Stimulated activated memory B cell treated with anti-CD40 and anti-IgM and Interleukin-4, amounts not matched to agents 10 μg/mL and 1 μg/mL and 100 μg/mL, for 72 hours (primary cell): ENCODE measurements at regions not wholly inside any gene's neighbourhood (a gene's known extent, or its start where the extent isn't known, plus 50 kb on each side); places are given as distances from the start of the nearest gene placed in this dataset.

Experiments
- ATAC-seq: fragments of 150-1000 bp; cut with Tn5 transposase; 2 replicates; pipeline ENCODE4 v1.10.0; 2021
- H3K27ac Mint-ChIP-seq: one replicate; pipeline ENCODE4 v1.8.0; 2022; ENCODE audit warnings: mild to moderate bottlenecking, mixed read lengths
- H3K27me3 Mint-ChIP-seq: one replicate; pipeline ENCODE4 v1.8.0; 2022; ENCODE audit warnings: mixed read lengths
- H3K36me3 Mint-ChIP-seq: one replicate; pipeline ENCODE4 v1.8.0; 2022; ENCODE audit warnings: mixed read lengths
- H3K4me1 Mint-ChIP-seq: one replicate; pipeline ENCODE4 v1.8.0; 2022; ENCODE audit warnings: mixed read lengths
- H3K4me3 Mint-ChIP-seq: one replicate; pipeline ENCODE4 v1.8.0; 2022; ENCODE audit warnings: mild to moderate bottlenecking, moderate library complexity, mixed read lengths
- H3K9me3 Mint-ChIP-seq: one replicate; pipeline ENCODE4 v1.8.0; 2022; ENCODE audit warnings: mixed read lengths

GRCh38 chr2:80863147-80863714, 558.7 kb upstream of the LRRTM1 start:
- Mint-ChIP-seq H3K4me3 (no peak overlapping the region), H3K36me3 (no peaks in the 10 kb centered on the region), H3K27me3 (no peaks in the 10 kb centered on the region), H3K9me3 (peaks cover 2% of the 10 kb centered on the region), H3K27ac (no peak overlapping the region), H3K4me1 (no peaks in the 10 kb centered on the region)
- ATAC-seq = no peak

- no peak for ATAC-seq
- H3K9me3 Mint-ChIP-seq = no peaks in the 10 kb centered on the region
- H3K27me3 Mint-ChIP-seq = no peaks in the 10 kb centered on the region
- H3K36me3 Mint-ChIP-seq = no peaks in the 10 kb centered on the region
- no peak overlapping the region for H3K27ac Mint-ChIP-seq
- no peaks in the 10 kb centered on the region for H3K4me1 Mint-ChIP-seq
- H3K4me3 Mint-ChIP-seq = no peak overlapping the region
These were observed 554.4 kb upstream of the LRRTM1 start for GRCh38 chr2:80858965-80859364.

DNA sequence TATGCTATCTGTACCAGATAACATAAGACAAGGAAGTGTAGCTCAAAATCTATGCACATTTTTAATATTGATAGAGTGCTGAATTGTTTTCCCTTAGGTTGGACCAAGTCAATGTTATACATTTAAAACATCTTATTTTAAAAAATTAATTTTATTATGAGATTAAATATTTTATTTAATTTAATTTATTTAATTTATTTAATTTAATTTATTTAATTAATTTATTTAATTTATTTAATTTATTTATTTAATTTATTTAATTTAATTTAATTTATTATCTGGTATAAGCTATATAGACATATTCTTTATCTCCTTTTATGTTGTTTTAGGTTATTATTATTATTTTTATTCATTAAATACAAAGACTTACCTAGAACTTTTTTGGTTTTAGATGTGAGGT, 551.7 kb upstream of the LRRTM1 start:
- Mint-ChIP-seq H3K9me3 (no peaks in the 10 kb centered on the region), H3K36me3 (no peaks in the 10 kb centered on the region), H3K27ac (no peak overlapping the region), H3K4me1 (no peaks in the 10 kb centered on the region), H3K27me3 (no peaks in the 10 kb centered on the region), H3K4me3 (no peak overlapping the region)
- ATAC-seq = no peak

DNA sequence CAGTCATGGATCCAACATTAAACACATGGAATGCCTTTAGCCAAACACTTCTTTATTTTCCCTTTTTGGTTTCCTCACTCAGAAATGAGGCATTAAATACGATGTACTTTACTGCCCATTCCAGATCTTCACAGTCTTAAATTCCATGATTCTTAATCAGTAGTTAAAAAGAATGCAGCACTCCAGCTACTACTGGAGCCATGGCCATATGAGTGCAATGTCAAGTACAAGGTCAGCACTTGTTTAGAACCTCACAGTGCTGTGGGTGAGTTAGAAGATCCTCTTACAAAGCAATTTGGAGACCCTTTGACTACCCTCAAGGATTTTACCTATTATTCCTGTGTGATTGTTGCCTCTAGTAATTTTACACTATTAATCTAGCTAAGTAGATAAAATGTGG, 550.3 kb upstream of the LRRTM1 start:
- Mint-ChIP-seq H3K4me1 (no peaks in the 10 kb centered on the region), H3K27me3 (no peaks in the 10 kb centered on the region), H3K27ac (no peak overlapping the region), H3K9me3 (no peaks in the 10 kb centered on the region), H3K36me3 (no peaks in the 10 kb centered on the region), H3K4me3 (no peak overlapping the region)
- ATAC-seq = no peak

GRCh38 chr2:80852808-80853139, 548.2 kb upstream of the LRRTM1 start:
- Mint-ChIP-seq H3K9me3 (no peaks in the 10 kb centered on the region), H3K4me1 (no peaks in the 10 kb centered on the region), H3K27ac (no peak overlapping the region), H3K36me3 (no peaks in the 10 kb centered on the region), H3K4me3 (no peak overlapping the region), H3K27me3 (no peaks in the 10 kb centered on the region)
- no peak for ATAC-seq

DNA sequence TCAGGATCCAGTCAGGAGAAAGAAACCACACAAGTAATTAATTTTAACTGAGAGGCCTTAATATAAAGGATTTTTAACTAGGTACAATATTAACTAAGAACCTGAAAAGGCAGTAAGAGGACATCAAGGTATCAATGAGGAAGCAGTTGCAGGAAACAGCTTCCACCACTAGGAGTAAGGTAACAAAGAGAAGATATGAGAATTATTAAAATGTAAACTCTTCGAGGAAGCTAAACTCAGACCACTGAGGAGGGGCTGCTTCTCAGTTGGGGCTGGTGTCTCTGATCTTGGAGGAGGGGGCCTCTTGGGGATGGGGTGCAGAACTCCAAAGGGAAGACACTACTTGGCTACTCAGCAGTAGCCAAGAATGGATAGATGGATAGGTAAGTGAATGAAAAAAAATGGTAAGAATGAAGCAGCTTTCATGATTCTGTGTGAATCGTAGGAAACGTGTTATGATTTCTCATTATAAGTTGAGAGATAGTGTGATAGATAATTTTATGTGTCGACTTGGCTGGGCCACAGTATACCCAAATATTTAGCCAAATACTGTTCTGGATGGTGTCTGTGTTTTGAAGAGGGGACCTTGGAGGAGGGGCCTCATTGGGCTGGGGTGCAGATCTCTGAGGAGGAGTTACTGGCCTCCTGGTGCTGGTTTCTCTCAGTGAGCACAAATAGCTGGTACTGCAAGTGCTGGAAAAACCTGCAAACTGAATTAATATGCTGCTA, 547.7 kb upstream of the LRRTM1 start:
- Mint-ChIP-seq H3K27ac (no peak overlapping the region), H3K36me3 (no peaks in the 10 kb centered on the region), H3K27me3 (no peaks in the 10 kb centered on the region), H3K4me3 (no peak overlapping the region), H3K4me1 (no peaks in the 10 kb centered on the region), H3K9me3 (no peaks in the 10 kb centered on the region)
- no peak for ATAC-seq

- no peak overlapping the region for H3K4me3 Mint-ChIP-seq
- no peaks in the 10 kb centered on the region for H3K4me1 Mint-ChIP-seq
- no peak for ATAC-seq
These were observed 526.3 kb upstream of the LRRTM1 start for GRCh38 chr2:80830891-80831290.

DNA sequence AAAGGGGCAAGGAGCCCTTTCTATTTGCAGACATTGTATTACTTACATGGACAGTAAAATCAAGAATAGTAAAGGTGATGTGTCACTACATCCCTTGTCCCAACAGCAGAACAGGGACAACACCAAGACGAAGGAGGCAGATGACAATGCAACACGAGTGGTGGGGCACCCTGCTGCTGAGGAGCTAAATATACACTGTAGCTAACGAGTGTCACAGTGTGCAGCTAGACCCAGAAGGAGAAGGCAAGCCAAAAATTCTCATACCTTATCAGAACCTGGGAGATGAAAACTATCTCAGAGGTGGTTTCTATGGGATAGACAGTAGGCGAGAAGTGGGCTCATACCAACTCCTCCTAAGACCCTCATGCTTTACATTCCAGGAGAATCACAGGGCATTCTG, 518.4 kb upstream of the LRRTM1 start:
- Mint-ChIP-seq H3K36me3 (no peaks in the 10 kb centered on the region), H3K9me3 (peaks cover 6% of the 10 kb centered on the region), H3K4me1 (no peaks in the 10 kb centered on the region), H3K27me3 (no peaks in the 10 kb centered on the region), H3K4me3 (no peak overlapping the region), H3K27ac (no peak overlapping the region)
- ATAC-seq = no peak

More at GRCh38 chr2:80830891-80831290, 526.3 kb upstream of the LRRTM1 start:
- Mint-ChIP-seq H3K36me3 (no peaks in the 10 kb centered on the region), H3K27ac (no peak overlapping the region), H3K9me3 (peaks cover 6% of the 10 kb centered on the region), H3K27me3 (no peaks in the 10 kb centered on the region)

- H3K27ac Mint-ChIP-seq = no peak overlapping the region
- H3K36me3 Mint-ChIP-seq = no peaks in the 10 kb centered on the region
- ATAC-seq = no peak
- peaks cover 12% of the 10 kb centered on the region for H3K9me3 Mint-ChIP-seq
- H3K27me3 Mint-ChIP-seq = no peaks in the 10 kb centered on the region
- no peaks in the 10 kb centered on the region for H3K4me1 Mint-ChIP-seq
- no peak overlapping the region for H3K4me3 Mint-ChIP-seq
These were observed 510.7 kb upstream of the LRRTM1 start for GRCh38 chr2:80815259-80815658.

- H3K4me3 Mint-ChIP-seq = no peak overlapping the region
- no peaks in the 10 kb centered on the region for H3K27me3 Mint-ChIP-seq
- no peaks in the 10 kb centered on the region for H3K36me3 Mint-ChIP-seq
- H3K9me3 Mint-ChIP-seq = peaks cover 10% of the 10 kb centered on the region
- no peak for ATAC-seq
- H3K27ac Mint-ChIP-seq = no peak overlapping the region
- no peaks in the 10 kb centered on the region for H3K4me1 Mint-ChIP-seq
These were observed 482.0 kb upstream of the LRRTM1 start for GRCh38 chr2:80786584-80786983.

GRCh38 chr2:80778704-80779103, 474.2 kb upstream of the LRRTM1 start:
- peaks cover 7% of the 10 kb centered on the region for H3K9me3 Mint-ChIP-seq
- H3K36me3 Mint-ChIP-seq = no peaks in the 10 kb centered on the region

GRCh38 chr2:80748592-80748991, 444.0 kb upstream of the LRRTM1 start:
- Mint-ChIP-seq H3K27me3 (no peaks in the 10 kb centered on the region), H3K36me3 (no peaks in the 10 kb centered on the region), H3K9me3 (peaks cover 11% of the 10 kb centered on the region), H3K4me3 (no peak overlapping the region), H3K4me1 (no peaks in the 10 kb centered on the region), H3K27ac (no peak overlapping the region)
- no peak for ATAC-seq

More at GRCh38 chr2:80778704-80779103, 474.2 kb upstream of the LRRTM1 start:
- Mint-ChIP-seq H3K4me1 (no peaks in the 10 kb centered on the region), H3K27ac (no peak overlapping the region), H3K27me3 (no peaks in the 10 kb centered on the region), H3K4me3 (no peak overlapping the region)
- no peak for ATAC-seq

GRCh38 chr2:80737047-80737446, 432.5 kb upstream of the LRRTM1 start:
- H3K9me3 Mint-ChIP-seq = peaks cover 14% of the 10 kb centered on the region
- H3K4me1 Mint-ChIP-seq = no peaks in the 10 kb centered on the region
- H3K36me3 Mint-ChIP-seq = no peaks in the 10 kb centered on the region
- H3K27me3 Mint-ChIP-seq = no peaks in the 10 kb centered on the region
- no peak overlapping the region for H3K27ac Mint-ChIP-seq
- no peak overlapping the region for H3K4me3 Mint-ChIP-seq
- ATAC-seq = no peak

DNA sequence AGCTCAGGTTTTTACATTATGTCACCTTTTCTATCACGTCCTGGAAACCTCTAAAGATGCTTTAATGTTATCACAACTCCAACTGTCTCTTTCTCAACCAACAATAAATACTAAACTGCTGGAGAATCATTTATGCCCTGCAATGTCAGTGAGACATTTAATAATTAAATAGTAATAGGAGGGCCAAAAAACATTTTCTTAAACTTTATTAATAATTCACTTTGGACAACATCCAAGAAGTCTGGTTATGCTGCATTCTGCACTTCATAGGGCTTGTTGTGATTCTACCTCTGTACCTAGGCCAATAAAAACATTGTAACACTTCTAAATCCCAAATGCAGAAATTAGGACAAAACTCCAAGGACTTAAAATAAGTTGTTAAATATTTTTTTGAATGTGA, 420.4 kb upstream of the LRRTM1 start:
- no peak overlapping the region for H3K4me3 Mint-ChIP-seq
- no peak for ATAC-seq
- H3K27ac Mint-ChIP-seq = no peak overlapping the region
- no peaks in the 10 kb centered on the region for H3K4me1 Mint-ChIP-seq
- peaks cover 2% of the 10 kb centered on the region for H3K9me3 Mint-ChIP-seq
- H3K27me3 Mint-ChIP-seq = no peaks in the 10 kb centered on the region
- H3K36me3 Mint-ChIP-seq = no peaks in the 10 kb centered on the region

DNA sequence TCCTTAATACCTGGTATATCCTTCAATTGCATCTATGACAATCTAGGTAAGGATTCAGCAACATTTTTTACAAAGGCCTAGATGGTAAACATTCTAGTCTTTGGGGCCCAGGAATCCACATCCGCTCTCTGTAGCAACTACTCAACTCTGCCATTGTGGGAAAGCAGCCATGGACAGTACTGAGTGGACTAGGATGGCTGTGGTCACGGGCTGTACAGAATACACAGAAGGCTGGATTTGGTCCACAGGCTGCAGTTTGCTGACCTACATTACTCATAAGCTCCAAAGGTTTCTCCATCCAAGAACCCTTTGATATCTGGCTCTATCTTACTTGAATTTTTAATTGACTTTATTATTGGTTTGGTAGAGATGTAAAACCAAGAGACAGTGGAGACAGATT, 418.3 kb upstream of the LRRTM1 start:
- Mint-ChIP-seq H3K4me1 (no peaks in the 10 kb centered on the region), H3K9me3 (no peaks in the 10 kb centered on the region), H3K27me3 (no peaks in the 10 kb centered on the region), H3K27ac (no peak overlapping the region), H3K36me3 (no peaks in the 10 kb centered on the region), H3K4me3 (no peak overlapping the region)
- ATAC-seq = no peak

DNA sequence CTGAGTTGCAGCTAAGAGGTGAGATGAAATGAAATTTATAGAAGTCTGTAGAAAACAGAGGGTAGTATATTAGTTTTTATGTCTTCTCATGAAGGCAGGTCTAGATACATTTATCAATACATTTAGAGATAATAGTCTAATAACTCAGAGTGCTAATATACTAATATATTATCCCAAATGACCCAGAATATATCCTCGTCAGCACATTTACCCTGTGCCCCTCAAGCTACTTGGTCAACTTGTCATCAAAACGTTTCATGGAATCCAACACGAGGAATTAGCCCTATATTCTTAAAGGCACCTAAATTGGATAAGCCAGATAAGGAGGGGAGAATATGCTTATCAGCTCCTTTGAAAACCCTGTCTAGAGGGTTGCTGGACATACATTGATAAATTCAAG, 415.1 kb upstream of the LRRTM1 start:
- Mint-ChIP-seq H3K4me3 (no peak overlapping the region), H3K9me3 (peaks cover 2% of the 10 kb centered on the region), H3K27ac (no peak overlapping the region), H3K27me3 (no peaks in the 10 kb centered on the region), H3K36me3 (no peaks in the 10 kb centered on the region), H3K4me1 (no peaks in the 10 kb centered on the region)
- no peak for ATAC-seq
